Stimulated activated CD8-positive, alpha-beta memory T cell treated with anti-CD3 and anti-CD28 coated beads, Interleukin-2, amount 100 ng/mL, for 1 hour (primary cell): ENCODE measurements at regions not wholly inside any gene's neighbourhood (a gene's known extent, or its start where the extent isn't known, plus 50 kb on each side); places are given as distances from the start of the nearest gene placed in this dataset.
"Not testable (repeated sequence)": the region's sequence is repeated elsewhere in the genome, so short reads cannot be mapped to it uniquely, and the experiment has no call there.

ENCODE experiments used
- DNase-seq, 2 donors: peaks; one replicate each; pipeline ENCODE4 v3.0.0-alpha.2; 2020; ENCODE audit warnings: low read depth in 2 of 2

DNA sequence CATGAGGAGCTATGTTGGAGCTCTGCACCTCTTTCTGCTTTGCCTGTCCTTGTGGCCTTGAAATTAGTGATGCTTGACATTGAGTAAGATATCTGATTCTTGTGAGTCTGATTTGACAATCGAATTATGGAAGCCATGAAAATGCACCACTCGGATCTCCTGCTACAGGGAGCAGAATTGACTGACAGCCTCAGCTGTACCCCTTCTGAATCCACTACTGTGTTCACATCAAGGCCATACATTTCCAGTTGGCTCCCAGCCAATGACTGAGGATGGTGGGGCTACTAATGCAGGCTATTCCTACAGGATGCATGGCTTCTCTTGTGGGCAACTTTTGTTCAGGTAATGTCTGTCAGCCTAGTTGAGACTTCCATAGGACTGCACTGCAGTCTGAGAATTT, 321.9 kb downstream of the REEP3 start:
- DNase-seq, result no peak

DNA sequence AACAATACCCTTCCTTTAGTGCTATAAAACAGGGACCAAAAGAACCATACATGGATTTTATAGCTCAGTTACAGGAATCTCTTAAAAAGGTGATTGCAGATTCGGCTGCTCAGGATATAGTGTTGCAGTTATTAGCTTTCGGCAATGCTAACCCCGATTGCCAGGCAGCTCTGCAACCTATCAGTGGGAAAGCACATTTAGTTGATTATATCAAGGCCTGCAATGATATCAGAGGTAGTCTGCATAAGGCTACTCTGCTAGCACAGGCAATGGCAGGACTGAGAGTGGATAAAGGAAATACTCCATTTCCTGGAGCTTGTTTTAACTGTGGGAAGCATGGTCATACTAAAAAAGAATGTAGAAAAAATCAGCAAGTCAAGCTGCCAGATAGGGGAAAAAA, 327.7 kb downstream of the REEP3 start:
- not testable (repeated sequence) for DNase-seq

DNA sequence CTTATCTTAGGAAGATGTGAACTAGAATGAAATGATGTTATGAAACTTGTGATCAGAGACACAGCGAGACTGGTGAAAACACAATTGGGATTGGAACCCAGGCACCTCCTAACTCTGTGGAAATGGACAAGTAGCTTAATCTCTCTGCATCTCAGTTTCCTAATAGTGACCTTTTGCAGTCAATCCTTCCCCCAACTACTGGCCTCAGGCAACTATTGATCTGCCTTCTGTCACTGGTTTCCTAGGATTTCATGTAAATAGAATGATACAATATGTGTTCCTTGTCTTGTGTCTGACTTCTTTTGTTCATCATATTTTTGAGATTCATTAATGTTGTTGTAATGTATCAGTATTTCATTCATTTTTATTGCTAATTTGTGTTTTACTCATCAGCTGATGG, 341.7 kb downstream of the REEP3 start:
- no peak for DNase-seq

DNA sequence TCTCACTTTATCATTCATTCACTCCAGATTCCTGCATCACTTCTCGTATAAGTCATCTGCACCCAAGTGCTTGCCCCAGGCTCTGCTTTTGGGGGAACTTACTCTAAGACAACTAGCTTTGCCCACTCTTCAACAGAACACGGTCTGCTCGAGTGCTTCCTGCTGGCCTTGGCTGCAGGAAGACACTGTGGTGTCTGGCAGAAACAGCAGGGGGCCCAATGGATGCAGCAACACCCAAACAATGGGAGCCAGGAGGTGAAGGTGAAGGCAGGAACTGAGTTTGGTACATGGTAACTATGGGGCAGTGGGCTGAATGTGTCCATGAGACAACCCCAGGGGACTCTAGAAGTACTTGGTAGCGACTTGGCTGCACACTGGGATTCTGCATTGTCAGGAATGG, 344.0 kb downstream of the REEP3 start:
- DNase-seq, result no peak

DNA sequence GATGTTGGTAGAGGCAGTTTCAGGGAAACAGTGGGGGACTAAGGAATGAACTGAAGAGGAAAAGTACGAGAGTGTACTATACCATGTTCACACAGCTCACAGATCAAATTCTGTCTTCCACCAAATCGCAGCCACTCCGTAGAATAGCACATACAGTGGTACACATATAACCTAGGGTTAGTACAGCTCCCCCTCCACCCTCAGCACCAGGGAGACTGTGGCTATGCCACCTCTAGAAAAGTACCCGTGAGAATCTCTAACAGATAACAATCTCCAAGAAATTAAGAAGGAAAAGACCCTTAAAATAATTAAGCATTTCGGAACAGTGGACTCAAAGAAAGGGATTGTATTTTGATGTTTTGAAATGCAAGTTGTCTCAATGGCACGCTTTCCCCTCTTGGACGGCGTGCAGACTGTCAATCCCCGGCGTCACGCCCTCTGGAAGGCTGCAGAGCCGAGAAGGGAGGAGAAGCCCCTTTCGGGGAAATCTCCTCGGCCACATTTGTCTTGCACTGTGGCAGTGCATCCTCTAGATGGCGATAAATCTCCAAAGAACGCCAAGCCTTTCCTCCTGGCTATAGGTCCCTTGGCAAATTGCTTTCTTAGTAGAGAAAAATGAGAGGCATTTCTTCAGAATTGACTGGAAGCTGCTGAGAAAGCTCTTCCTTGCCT, 345.0 kb downstream of the REEP3 start:
- peak; percentile 0 to 2 for DNase-seq

- DNase-seq, result no peak
Observed at GRCh38 chr10:63866747-63867140, 345.5 kb downstream of the REEP3 start.

DNA sequence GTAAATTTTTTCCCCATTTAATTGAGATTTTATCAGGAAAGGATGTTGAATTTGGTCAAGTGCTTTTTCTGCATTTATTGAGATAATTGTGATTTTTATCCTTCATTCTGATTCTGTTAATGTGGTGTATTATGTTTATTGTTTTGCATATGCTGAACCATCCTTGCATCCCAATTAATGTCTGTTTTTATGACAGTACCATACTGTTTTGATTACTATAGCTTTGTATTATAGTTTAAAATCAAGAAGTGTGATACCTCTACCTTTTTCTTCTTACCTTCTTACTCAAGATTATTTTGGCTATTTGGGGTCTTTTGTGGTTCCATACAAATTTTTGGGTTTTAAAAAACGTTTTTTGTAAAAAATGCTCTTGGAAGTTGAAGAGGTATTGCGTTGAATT, 357.2 kb downstream of the REEP3 start:
- no peak for DNase-seq

GRCh38 chr10:63883861-63884260, 362.7 kb downstream of the REEP3 start:
- DNase-seq, result no peak

DNA sequence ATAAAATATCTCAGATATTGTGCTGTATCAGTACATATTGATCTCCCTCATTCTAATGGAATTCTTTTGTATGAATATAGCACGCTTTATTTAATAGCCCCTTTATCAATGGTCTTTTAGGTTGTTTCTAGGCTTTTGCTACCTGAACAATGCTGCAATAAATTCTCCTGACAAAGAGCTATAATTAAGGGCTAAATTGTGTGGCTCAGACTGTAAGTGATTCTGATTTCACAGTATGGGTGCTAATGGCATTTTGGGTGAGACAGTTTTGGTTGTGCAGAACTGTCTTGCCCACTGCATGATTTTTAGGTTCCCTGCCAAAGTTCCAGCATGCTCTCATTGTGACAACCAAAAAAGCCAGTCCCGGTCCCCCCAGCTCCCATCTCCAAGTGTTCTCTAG, 363.2 kb downstream of the REEP3 start:
- no peak for DNase-seq

- no peak for DNase-seq
Observed at GRCh38 chr10:63885156-63885555, 364.0 kb downstream of the REEP3 start.

DNA sequence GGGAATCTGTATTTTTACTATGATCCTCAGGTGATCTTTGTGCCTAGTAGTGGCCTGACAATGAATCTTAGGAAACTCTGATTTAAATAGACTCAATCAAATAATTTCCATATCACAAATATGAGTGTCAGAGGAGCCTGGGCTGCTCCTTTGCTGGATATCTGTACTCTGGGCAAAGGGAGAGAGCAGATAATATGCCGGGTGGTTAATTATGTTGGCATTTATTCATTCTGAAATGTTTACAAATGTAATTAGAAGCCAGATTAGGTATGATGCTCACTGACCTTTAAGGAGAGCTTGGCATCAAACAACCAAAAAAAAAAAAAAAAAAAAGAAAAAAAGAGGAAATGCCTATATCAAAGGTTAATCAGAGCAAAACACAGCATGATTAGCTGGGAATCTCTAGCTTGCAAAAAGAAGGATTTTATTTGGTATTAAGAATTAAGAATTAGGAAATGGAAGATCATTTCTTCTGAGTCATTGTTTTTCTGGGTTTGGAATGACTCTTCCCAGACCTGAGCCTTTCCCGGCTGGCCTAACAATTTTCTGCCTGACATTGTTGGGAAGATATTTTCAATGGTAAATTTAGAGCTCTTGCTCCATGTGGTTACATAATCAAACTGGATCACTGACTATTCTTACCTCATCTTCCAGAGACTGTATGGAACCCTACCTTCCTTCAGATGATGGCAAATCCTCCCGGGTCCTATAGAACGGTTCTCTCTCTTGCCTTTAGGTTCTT, 365.3 kb downstream of the REEP3 start:
- DNase-seq, result no peak

DNA sequence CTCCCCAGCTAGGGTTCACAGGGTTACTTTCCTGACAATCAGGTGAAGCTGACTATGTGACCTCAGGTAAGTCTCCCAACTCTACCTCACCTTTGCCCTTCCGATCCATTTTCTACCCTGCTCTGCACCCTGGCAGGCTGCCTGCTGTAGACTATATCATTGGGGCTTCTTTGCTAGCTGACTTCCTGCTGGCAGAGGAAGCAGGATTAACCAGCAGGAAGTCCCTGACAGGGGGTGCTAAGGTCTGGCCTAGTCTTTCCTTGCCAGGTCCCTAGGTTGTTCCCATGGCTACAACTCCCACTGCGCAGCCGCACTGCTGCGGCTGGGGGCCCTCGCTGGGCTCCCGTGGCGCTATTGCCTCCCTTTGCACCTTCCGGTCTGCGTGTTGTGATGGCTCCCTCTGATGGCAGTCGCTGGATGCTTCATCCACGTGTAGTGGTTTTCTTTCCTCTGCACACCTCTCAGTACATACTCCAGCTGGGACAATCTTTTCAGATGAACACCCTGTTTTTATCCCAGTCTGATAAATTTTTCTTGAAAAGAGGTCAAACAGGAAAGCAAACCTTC, 365.9 kb downstream of the REEP3 start:
- DNase-seq, result no peak

DNA sequence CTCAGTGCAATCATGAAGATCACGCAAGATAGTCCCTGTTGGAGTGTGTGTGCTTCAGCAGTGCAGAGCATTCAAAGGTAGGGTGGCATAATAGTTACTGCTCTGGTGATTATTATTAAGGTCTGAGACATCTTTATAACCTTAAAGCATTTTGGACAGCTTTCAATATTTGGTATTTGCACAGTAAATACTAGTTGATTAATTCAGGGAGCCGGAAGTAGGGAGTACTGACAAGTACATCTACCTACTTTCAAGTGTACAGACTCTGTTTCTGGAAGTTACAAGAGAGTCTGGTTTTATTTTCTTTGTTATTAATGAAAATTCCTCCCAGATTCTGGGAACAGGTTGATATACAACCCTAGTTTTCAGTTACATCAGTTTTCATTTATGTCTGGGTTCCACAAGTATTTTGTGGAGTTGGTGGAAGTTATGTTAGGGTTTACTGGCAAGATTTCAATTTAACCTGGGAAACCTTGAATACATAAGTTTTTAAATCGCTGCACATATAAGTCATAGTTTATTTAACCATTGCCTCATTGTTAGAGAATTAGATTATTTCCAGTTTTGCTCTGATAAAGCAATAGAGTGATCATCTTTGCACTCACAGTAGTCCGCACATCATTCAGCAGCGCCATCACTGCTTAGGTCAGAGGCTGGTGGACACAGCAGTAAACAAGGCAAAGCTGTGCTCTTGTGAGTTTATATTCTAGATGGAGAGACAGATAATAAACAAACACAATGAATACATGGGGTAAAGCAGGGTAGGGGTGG, 366.6 kb downstream of the REEP3 start:
- DNase-seq, result no peak

DNA sequence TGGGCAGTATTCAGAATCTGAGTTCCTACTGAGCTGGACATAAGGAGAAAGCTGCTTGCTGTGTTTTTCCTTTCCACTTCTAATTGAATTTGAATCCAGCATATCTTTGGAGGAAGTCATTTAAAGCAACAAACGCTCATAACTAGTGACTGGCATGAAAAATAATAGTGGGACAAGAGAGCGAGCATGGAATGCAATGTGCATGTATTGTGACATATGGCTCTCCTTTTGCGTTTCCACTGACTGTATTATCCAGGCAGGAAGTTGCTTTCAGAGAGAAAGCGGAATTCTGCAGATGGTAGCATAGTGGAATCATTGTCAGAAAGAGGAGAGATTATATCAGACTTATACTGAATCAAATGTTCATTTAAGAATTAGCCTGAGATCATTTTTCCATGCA, 368.6 kb downstream of the REEP3 start:
- DNase-seq, result no peak

- no peak for DNase-seq
Observed at GRCh38 chr10:63896992-63897391, 375.8 kb downstream of the REEP3 start.

GRCh38 chr10:63899673-63900300, 378.6 kb downstream of the REEP3 start:
- no peak for DNase-seq

GRCh38 chr10:63901228-63901627, 380.0 kb downstream of the REEP3 start:
- DNase-seq, result no peak

DNA sequence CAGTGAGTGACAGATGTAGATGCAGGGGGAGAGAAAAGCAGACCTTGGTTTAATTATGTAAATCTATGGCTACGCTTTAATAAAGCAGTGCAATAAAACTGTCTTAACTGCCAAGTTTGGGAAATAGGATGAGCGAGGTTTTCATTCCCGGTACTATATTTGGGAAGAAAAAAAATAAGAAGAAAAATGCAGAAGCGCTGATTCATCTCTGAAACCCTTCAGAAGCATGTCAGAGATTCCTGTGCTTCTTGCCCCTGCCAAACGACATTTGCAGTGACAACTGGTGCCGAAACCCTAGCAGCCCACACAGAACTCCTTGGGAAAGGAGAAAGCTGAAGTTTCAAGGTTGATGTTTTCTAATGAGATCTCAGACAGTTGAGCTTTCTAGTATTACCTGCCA, 380.7 kb downstream of the REEP3 start:
- DNase-seq, result no peak

DNA sequence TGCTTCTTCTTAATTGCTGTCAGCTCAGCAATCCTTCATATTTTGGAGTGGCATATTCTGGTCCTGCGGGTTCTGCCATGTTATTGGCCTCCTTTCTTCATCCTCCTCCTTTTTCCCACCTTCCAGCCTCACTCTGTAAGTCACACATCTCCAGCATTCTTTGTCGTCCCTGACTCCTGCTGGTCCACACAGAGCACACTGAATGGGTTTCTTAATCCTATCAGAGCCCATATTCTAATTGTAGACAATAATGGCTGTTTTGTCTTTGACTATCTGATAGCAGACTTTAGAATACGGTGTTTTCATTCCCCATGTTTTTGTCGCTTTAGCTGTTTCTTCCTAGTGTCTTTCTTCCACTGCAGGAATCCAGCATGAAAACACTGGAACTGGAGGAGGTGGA, 389.6 kb downstream of the REEP3 start:
- no peak for DNase-seq

DNA sequence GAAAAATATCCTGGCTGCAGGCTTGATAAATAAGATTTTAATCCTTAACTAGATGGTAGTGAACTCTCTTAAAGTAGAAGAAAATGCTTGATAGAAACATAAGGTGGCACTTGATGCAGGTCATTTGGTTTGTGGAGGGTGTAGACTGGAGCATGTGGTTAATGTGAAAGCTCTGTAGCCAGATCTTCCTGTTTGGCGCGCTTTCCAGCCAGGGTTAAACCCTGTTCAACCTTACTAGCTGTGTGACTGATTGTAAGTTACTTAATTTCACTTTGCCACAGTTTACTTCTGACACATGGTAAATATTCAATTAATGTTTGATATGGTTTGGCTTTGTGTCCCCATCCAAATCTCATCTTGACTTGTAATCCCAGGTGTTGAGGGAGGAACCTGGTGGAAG, 394.0 kb downstream of the REEP3 start:
- DNase-seq, result no peak

DNA sequence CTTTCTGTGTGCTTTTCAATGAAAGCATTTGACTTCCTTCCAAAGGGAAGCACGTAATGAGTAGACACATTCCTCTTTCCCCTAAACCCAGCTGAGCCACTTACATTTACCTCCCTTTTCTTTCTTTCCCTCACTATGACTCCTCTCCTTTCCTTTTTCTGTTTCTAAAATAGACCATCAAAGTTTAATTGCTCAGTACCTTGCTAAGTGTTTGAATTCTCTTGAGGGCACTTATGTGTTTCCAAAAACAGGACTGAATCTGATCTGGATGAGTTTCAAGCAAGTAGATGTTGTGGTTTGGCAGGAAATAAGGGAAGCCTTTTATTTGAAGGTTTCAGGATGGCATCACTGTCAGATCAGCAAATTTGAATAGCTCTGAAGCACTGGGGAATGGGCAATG, 396.2 kb downstream of the REEP3 start:
- no peak for DNase-seq
